Epithelial cell of proximal tubule (primary cell): ENCODE measurements at regions not wholly inside any gene's neighbourhood (a gene's known extent, or its start where the extent isn't known, plus 50 kb on each side); places are given as distances from the start of the nearest gene placed in this dataset.
"Not testable (repeated sequence)": the region's sequence is repeated elsewhere in the genome, so short reads cannot be mapped to it uniquely, and the experiment has no call there.

ENCODE experiments used
- DNase-seq: peaks from one replicate; pipeline ENCODE4 v3.0.0-alpha.2; 2011; ENCODE audit warnings: low read depth
- H3K4me3 ChIP-seq: 2 replicates; pipeline ENCODE4 v1.5.1; 2011; ENCODE audit warnings: low read depth, mild to moderate bottlenecking, low read length
- TF ChIP-seq, protein P1 (sequence below): conservative IDR thresholded peaks from 2 replicates; pipeline ENCODE4 v1.5.1; 2012; ENCODE audit warnings: low read depth, mild to moderate bottlenecking, low read length

GRCh38 chr5:142245786-142246185 lies 79.0 kb downstream of the SPRY4 start:
- no peak overlapping the region for H3K4me3 ChIP-seq
- TF ChIP-seq, protein P1, sequence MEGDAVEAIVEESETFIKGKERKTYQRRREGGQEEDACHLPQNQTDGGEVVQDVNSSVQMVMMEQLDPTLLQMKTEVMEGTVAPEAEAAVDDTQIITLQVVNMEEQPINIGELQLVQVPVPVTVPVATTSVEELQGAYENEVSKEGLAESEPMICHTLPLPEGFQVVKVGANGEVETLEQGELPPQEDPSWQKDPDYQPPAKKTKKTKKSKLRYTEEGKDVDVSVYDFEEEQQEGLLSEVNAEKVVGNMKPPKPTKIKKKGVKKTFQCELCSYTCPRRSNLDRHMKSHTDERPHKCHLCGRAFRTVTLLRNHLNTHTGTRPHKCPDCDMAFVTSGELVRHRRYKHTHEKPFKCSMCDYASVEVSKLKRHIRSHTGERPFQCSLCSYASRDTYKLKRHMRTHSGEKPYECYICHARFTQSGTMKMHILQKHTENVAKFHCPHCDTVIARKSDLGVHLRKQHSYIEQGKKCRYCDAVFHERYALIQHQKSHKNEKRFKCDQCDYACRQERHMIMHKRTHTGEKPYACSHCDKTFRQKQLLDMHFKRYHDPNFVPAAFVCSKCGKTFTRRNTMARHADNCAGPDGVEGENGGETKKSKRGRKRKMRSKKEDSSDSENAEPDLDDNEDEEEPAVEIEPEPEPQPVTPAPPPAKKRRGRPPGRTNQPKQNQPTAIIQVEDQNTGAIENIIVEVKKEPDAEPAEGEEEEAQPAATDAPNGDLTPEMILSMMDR = no peak
- DNase-seq = no peak

DNA sequence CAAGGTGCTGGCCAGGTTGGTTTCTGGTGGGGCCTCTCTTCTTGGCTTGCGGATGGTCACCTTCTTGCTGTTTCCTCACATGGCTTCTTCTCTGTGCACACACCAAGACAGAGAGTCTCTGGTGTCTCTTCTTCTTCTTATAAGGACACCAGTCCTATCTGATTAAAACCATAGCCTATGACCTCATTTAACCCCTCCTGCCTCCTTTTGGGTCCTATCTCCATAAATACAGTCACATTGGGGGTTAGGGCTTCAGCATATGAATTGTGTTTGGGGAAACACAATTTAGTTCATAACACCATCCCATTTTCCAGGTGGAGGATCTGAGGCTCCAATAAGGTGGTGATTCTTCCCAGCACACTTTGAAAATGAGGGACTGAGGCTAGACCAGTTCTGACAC lies 80.4 kb downstream of the SPRY4 start:
- no peak for DNase-seq
- TF ChIP-seq, protein P1 = no peak
- no peak overlapping the region for H3K4me3 ChIP-seq

GRCh38 chr5:142242272-142242671 lies 82.5 kb downstream of the SPRY4 start:
- no peak overlapping the region for H3K4me3 ChIP-seq
- TF ChIP-seq, protein P1 = no peak
- DNase-seq = no peak

GRCh38 chr5:142239394-142240159 lies 85.2 kb downstream of the SPRY4 start:
- H3K4me3 ChIP-seq = no peak overlapping the region
- TF ChIP-seq, protein P1 = no peak
- DNase-seq = no peak

- no peak for DNase-seq
- TF ChIP-seq, protein P1 = no peak
- H3K4me3 ChIP-seq = no peak overlapping the region
Observed at GRCh38 chr5:142237707-142238106, 87.1 kb downstream of the SPRY4 start.

DNA sequence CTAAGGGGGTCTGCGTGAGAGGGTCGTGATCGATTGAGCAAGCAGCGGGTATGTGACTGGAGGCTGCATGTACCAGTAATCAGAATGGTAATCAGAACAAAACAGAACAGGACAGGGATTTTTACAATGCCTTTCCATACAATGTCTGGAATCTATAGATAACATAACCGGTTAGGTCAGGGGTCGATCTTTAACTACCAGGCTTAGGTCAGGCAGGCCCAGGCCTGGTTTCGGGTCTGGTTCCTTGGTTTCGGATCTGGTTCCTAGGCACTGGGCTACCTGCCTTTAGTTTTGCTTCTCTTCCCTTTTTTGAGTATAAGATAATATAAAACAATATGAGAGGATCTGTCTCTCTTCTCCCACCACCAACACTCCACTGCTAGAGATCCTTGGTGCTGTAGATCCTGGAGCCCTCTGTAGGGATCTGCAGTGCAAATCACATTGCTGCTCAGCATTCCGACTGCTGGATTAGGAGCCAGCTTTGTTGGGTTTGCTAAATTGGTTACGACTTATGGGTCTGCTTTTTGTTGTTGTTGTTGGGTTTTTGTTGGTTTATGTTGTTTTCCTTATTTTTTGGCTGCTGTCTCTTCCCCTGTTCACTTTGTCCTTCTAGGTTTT lies 88.0 kb downstream of the SPRY4 start:
- not testable (repeated sequence) for H3K4me3 ChIP-seq, DNase-seq

DNA sequence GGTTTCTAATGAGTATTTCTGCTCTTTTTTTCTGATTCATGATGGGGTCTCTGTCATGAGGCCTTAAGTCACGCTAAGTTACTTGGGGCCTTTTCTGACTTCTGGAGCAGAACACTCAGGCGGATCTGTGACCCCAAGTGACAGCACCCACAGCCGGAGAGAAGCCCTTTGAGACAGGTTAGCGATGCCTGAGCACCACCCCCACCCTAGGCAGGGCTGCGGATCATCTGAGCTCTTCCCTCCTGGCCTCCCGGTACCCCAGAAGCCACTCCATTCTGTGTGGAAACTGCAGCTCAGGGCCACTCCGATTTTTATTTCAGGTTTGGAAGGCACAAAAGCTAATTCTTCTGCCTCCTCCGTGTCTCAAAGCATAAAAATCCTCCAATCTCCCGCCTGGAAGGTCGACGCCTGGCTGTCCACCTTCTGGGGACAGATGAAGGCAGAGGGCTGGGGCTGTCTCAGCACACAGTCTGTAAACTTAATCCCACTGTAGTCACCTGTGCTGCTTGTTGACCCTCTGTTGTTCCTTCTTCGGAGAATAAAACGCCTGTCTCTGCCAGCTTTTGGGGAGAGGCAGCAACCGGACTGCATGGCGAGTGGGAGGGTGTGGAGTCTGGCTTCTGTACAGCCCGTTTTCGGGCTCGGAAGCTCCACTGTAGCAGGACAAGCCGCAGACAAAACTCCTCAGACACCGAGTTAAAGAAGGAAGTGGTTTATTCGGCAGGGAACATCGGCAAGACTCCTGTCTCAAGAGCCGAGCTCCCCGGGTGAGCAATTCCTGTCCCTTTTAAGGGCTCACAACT lies 88.8 kb downstream of the SPRY4 start:
- no peak overlapping the region for H3K4me3 ChIP-seq
- DNase-seq = no peak
- TF ChIP-seq, protein P1 = no peak
